ENCODE measurements at regions not wholly inside any gene's neighbourhood (a gene's known extent, or its start where the extent isn't known, plus 50 kb on each side); places are given as distances from the start of the nearest gene placed in this dataset.

GRCh38 chr6:10223841-10224240 is 191.0 kb downstream of the TFAP2A start:
- Histone ChIP-seq H3K4me3 (ENCODE audit: low read length) (no peak overlapping the region), H3K36me3 (ENCODE audit: control insufficient read depth in 2 of 3, insufficient read depth in 3 of 3, low read length in 3 of 3) (no peaks in the 10 kb centered on the region), H3K27ac (ENCODE audit: low read depth, low read length) (no peak overlapping the region), H3K9me3 (ENCODE audit: control insufficient read depth in 2 of 3, low read length in 3 of 3) (no peaks in the 10 kb centered on the region), H3K4me1 (ENCODE audit: control insufficient read depth in 2 of 2, insufficient read depth in 2 of 2, low read length in 2 of 2) (no peaks in the 10 kb centered on the region), H3K27me3 (ENCODE audit: control insufficient read depth in 2 of 2, insufficient read depth in 2 of 2, low read length in 2 of 2) (no peaks in the 10 kb centered on the region)
- intact Hi-C loops (cut with micrococcal nuclease): no loop called here
- peaks cover 6 to 35% (median 17%) of the 10 kb centered on the region in 11 donors for H3K9me3 Mint-ChIP-seq
- ChIA-PET CTCF (no interaction called here), POLR2A (no interaction called here)
- no peak for DNase-seq
- ATAC-seq: no peak
- no peaks in the 10 kb centered on the region for H3K4me1 Mint-ChIP-seq
- H3K27me3 Mint-ChIP-seq: peaks cover 0 to 23% (median 11%) of the 10 kb centered on the region in 5 donors
- H3K4me3 Mint-ChIP-seq: no peak overlapping the region
- H3K36me3 Mint-ChIP-seq: peaks cover 0 to 3% (median 0%) of the 10 kb centered on the region in 5 donors
- H3K27ac Mint-ChIP-seq: no peak overlapping the region

- peaks cover 0 to 21% (median 11%) of the 10 kb centered on the region in 5 donors for H3K27me3 Mint-ChIP-seq
- no peaks in the 10 kb centered on the region for H3K36me3 Mint-ChIP-seq
- intact Hi-C loops (cut with micrococcal nuclease): no loop called here
- no peak for ATAC-seq
- Histone ChIP-seq H3K27me3 (ENCODE audit: control insufficient read depth in 2 of 2, insufficient read depth in 2 of 2, low read length in 2 of 2) (no peaks in the 10 kb centered on the region), H3K36me3 (ENCODE audit: control insufficient read depth in 2 of 3, insufficient read depth in 3 of 3, low read length in 3 of 3) (no peaks in the 10 kb centered on the region), H3K4me1 (ENCODE audit: control insufficient read depth in 2 of 2, insufficient read depth in 2 of 2, low read length in 2 of 2) (no peaks in the 10 kb centered on the region), H3K9me3 (ENCODE audit: control insufficient read depth in 2 of 3, low read length in 3 of 3) (no peaks in the 10 kb centered on the region), H3K4me3 (ENCODE audit: low read length) (no peak overlapping the region), H3K27ac (ENCODE audit: low read depth, low read length) (no peak overlapping the region)
- H3K9me3 Mint-ChIP-seq: peaks cover 2 to 18% (median 11%) of the 10 kb centered on the region in 11 donors
- H3K4me3 Mint-ChIP-seq: no peak overlapping the region
- no peak for DNase-seq
- no peaks in the 10 kb centered on the region for H3K4me1 Mint-ChIP-seq
- CTCF ChIA-PET: no interaction called here
- H3K27ac Mint-ChIP-seq: no peak overlapping the region
- POLR2A ChIA-PET: no interaction called here
These were observed 193.7 kb downstream of the TFAP2A start for GRCh38 chr6:10221178-10221577.

GRCh38 chr6:10219510-10219909 is 195.4 kb downstream of the TFAP2A start:
- H3K36me3 Mint-ChIP-seq: no peaks in the 10 kb centered on the region

GRCh38 chr6:10217111-10217510 is 197.8 kb downstream of the TFAP2A start:
- no peaks in the 10 kb centered on the region for H3K4me1 Mint-ChIP-seq
- peaks cover 0 to 9% (median 4%) of the 10 kb centered on the region in 5 donors for H3K27me3 Mint-ChIP-seq
- Histone ChIP-seq H3K9me3 (ENCODE audit: control insufficient read depth in 2 of 3, low read length in 3 of 3) (no peaks in the 10 kb centered on the region), H3K36me3 (ENCODE audit: control insufficient read depth in 2 of 3, insufficient read depth in 3 of 3, low read length in 3 of 3) (no peaks in the 10 kb centered on the region), H3K27me3 (ENCODE audit: control insufficient read depth in 2 of 2, insufficient read depth in 2 of 2, low read length in 2 of 2) (no peaks in the 10 kb centered on the region), H3K4me3 (ENCODE audit: low read length) (no peak overlapping the region), H3K27ac (ENCODE audit: low read depth, low read length) (no peak overlapping the region), H3K4me1 (ENCODE audit: control insufficient read depth in 2 of 2, insufficient read depth in 2 of 2, low read length in 2 of 2) (no peaks in the 10 kb centered on the region)
- ATAC-seq: no peak
- no peak overlapping the region for H3K27ac Mint-ChIP-seq
- intact Hi-C loops (cut with micrococcal nuclease): no loop called here
- peaks cover 0 to 4% (median 0%) of the 10 kb centered on the region in 11 donors for H3K9me3 Mint-ChIP-seq
- DNase-seq: no peak
- no peak overlapping the region for H3K4me3 Mint-ChIP-seq
- ChIA-PET POLR2A (no interaction called here), CTCF (no interaction called here)
- no peaks in the 10 kb centered on the region for H3K36me3 Mint-ChIP-seq

More at GRCh38 chr6:10219510-10219909, 195.4 kb downstream of the TFAP2A start:
- Histone ChIP-seq H3K36me3 (ENCODE audit: control insufficient read depth in 2 of 3, insufficient read depth in 3 of 3, low read length in 3 of 3) (no peaks in the 10 kb centered on the region), H3K4me3 (ENCODE audit: low read length) (no peak overlapping the region), H3K4me1 (ENCODE audit: control insufficient read depth in 2 of 2, insufficient read depth in 2 of 2, low read length in 2 of 2) (no peaks in the 10 kb centered on the region), H3K9me3 (ENCODE audit: control insufficient read depth in 2 of 3, low read length in 3 of 3) (no peaks in the 10 kb centered on the region), H3K27ac (ENCODE audit: low read depth, low read length) (no peak overlapping the region), H3K27me3 (ENCODE audit: control insufficient read depth in 2 of 2, insufficient read depth in 2 of 2, low read length in 2 of 2) (no peaks in the 10 kb centered on the region)
- POLR2A ChIA-PET: no interaction called here
- Mint-ChIP-seq H3K27me3 (peaks cover 0 to 14% (median 7%) of the 10 kb centered on the region in 5 donors), H3K27ac (no peak overlapping the region), H3K4me3 (no peak overlapping the region), H3K4me1 (no peaks in the 10 kb centered on the region), H3K9me3 (peaks cover 0 to 4% (median 1%) of the 10 kb centered on the region in 11 donors)
- intact Hi-C loops (cut with micrococcal nuclease): no loop called here
- CTCF ChIA-PET: no interaction called here
- DNase-seq (no peak), ATAC-seq (no peak)

- ChIA-PET POLR2A (no interaction called here), CTCF (no interaction called here)
- H3K27ac Mint-ChIP-seq: no peak overlapping the region
These were observed 199.4 kb downstream of the TFAP2A start for GRCh38 chr6:10215326-10216110.

GRCh38 chr6:10210052-10210451 is 204.8 kb downstream of the TFAP2A start:
- H3K4me3 Mint-ChIP-seq: no peak overlapping the region
- H3K27ac ChIP-seq (ENCODE audit: low read depth, low read length): no peak overlapping the region

More at GRCh38 chr6:10215326-10216110, 199.4 kb downstream of the TFAP2A start:
- peaks cover 0 to 6% (median 0%) of the 10 kb centered on the region in 11 donors for H3K9me3 Mint-ChIP-seq
- H3K4me1 Mint-ChIP-seq: no peaks in the 10 kb centered on the region
- no peaks in the 10 kb centered on the region for H3K27me3 ChIP-seq (ENCODE audit: control insufficient read depth in 2 of 2, insufficient read depth in 2 of 2, low read length in 2 of 2)
- no peaks in the 10 kb centered on the region for H3K9me3 ChIP-seq (ENCODE audit: control insufficient read depth in 2 of 3, low read length in 3 of 3)
- no peak overlapping the region for H3K4me3 ChIP-seq (ENCODE audit: low read length)
- no peak overlapping the region for H3K27ac ChIP-seq (ENCODE audit: low read depth, low read length)
- no peak for ATAC-seq
- no peak overlapping the region for H3K4me3 Mint-ChIP-seq
- H3K36me3 ChIP-seq (ENCODE audit: control insufficient read depth in 2 of 3, insufficient read depth in 3 of 3, low read length in 3 of 3): no peaks in the 10 kb centered on the region
- intact Hi-C loops (cut with micrococcal nuclease): no loop called here
- H3K27me3 Mint-ChIP-seq: peaks cover 0 to 5% (median 0%) of the 10 kb centered on the region in 5 donors
- no peaks in the 10 kb centered on the region for H3K4me1 ChIP-seq (ENCODE audit: control insufficient read depth in 2 of 2, insufficient read depth in 2 of 2, low read length in 2 of 2)
- no peak for DNase-seq
- no peaks in the 10 kb centered on the region for H3K36me3 Mint-ChIP-seq

GRCh38 chr6:10205892-10206291 is 209.0 kb downstream of the TFAP2A start:
- Mint-ChIP-seq H3K9me3 (peaks cover 0 to 10% (median 2%) of the 10 kb centered on the region in 11 donors), H3K4me3 (no peak overlapping the region), H3K27me3 (peaks cover 0 to 25% (median 13%) of the 10 kb centered on the region in 5 donors), H3K36me3 (no peaks in the 10 kb centered on the region), H3K27ac (no peak overlapping the region), H3K4me1 (no peaks in the 10 kb centered on the region)
- intact Hi-C loops (cut with micrococcal nuclease): no loop called here
- ChIA-PET POLR2A (no interaction called here), CTCF (no interaction called here)
- no peaks in the 10 kb centered on the region for H3K27me3 ChIP-seq (ENCODE audit: control insufficient read depth in 2 of 2, insufficient read depth in 2 of 2, low read length in 2 of 2)
- no peak for ATAC-seq
- H3K27ac ChIP-seq (ENCODE audit: low read depth, low read length): no peak overlapping the region
- no peaks in the 10 kb centered on the region for H3K4me1 ChIP-seq (ENCODE audit: control insufficient read depth in 2 of 2, insufficient read depth in 2 of 2, low read length in 2 of 2)
- no peaks in the 10 kb centered on the region for H3K9me3 ChIP-seq (ENCODE audit: control insufficient read depth in 2 of 3, low read length in 3 of 3)
- H3K36me3 ChIP-seq (ENCODE audit: control insufficient read depth in 2 of 3, insufficient read depth in 3 of 3, low read length in 3 of 3): no peaks in the 10 kb centered on the region
- DNase-seq: no peak
- no peak overlapping the region for H3K4me3 ChIP-seq (ENCODE audit: low read length)

More at GRCh38 chr6:10210052-10210451, 204.8 kb downstream of the TFAP2A start:
- Mint-ChIP-seq H3K4me1 (no peaks in the 10 kb centered on the region), H3K27me3 (peaks cover 0 to 20% (median 5%) of the 10 kb centered on the region in 5 donors), H3K36me3 (no peaks in the 10 kb centered on the region), H3K9me3 (peaks cover 0 to 10% (median 0%) of the 10 kb centered on the region in 11 donors), H3K27ac (no peak overlapping the region)
- no peaks in the 10 kb centered on the region for H3K36me3 ChIP-seq (ENCODE audit: control insufficient read depth in 2 of 3, insufficient read depth in 3 of 3, low read length in 3 of 3)
- H3K4me1 ChIP-seq (ENCODE audit: control insufficient read depth in 2 of 2, insufficient read depth in 2 of 2, low read length in 2 of 2): no peaks in the 10 kb centered on the region
- no peaks in the 10 kb centered on the region for H3K9me3 ChIP-seq (ENCODE audit: control insufficient read depth in 2 of 3, low read length in 3 of 3)
- intact Hi-C loops (cut with micrococcal nuclease): no loop called here
- ATAC-seq (no peak), DNase-seq (no peak)
- no peak overlapping the region for H3K4me3 ChIP-seq (ENCODE audit: low read length)
- CTCF ChIA-PET: no interaction called here
- POLR2A ChIA-PET: no interaction called here
- no peaks in the 10 kb centered on the region for H3K27me3 ChIP-seq (ENCODE audit: control insufficient read depth in 2 of 2, insufficient read depth in 2 of 2, low read length in 2 of 2)
